Neural progenitor cell (in vitro differentiated cells): ENCODE measurements at regions not wholly inside any gene's neighbourhood (a gene's known extent, or its start where the extent isn't known, plus 50 kb on each side); places are given as distances from the start of the nearest gene placed in this dataset.
A peak's percentile ranks its signal among the peaks of the same experiment; 100 is the strongest.
"Not testable (repeated sequence)": the region's sequence is repeated elsewhere in the genome, so short reads cannot be mapped to it uniquely, and the experiment has no call there.

Experiments
- DNase-seq: peaks from one replicate; pipeline ENCODE4 v3.0.0-alpha.2; 2016; ENCODE audit warnings: low spot score
- H2AFZ ChIP-seq: fragments of 200-600 bp; sonication (generic); replicated peaks from 2 replicates; pipeline ENCODE4 v1.6.1; 2016; ENCODE audit warnings: antibody characterized with exemption
- H3F3A ChIP-seq: fragments of 200-600 bp; sonication (generic); 2 replicates; pipeline ENCODE4 v1.6.1; 2016; ENCODE audit warnings: antibody characterized with exemption, low read depth
- H3K27ac ChIP-seq: fragments of 200-600 bp; sonication (generic); 2 replicates; pipeline ENCODE4 v1.5.1; 2016; ENCODE audit warnings: mild to moderate bottlenecking
- H3K27me3 ChIP-seq: fragments of 200-600 bp; sonication (generic); 2 replicates; pipeline ENCODE4 v1.6.1; 2016; ENCODE audit warnings: mild to moderate bottlenecking, moderate library complexity
- H3K36me3 ChIP-seq: fragments of 200-600 bp; sonication (generic); 2 replicates; pipeline ENCODE4 v1.5.1; 2016
- H3K4me1 ChIP-seq: fragments of 200-600 bp; sonication (generic); 2 replicates; pipeline ENCODE4 v1.6.1; 2016; ENCODE audit warnings: mixed run types
- H3K4me2 ChIP-seq: fragments of 200-600 bp; sonication (generic); 2 replicates; pipeline ENCODE4 v1.6.1; 2016
- H3K4me3 ChIP-seq: fragments of 200-600 bp; sonication (generic); 2 replicates; pipeline ENCODE4 v1.5.1; 2016
- H3K79me2 ChIP-seq: fragments of 200-600 bp; sonication (generic); 2 replicates; pipeline ENCODE4 v1.6.1; 2016; ENCODE audit warnings: low read depth
- H3K9ac ChIP-seq: fragments of 200-600 bp; sonication (generic); 2 replicates; pipeline ENCODE4 v1.6.1; 2016
- H3K9me3 ChIP-seq: fragments of 200-600 bp; sonication (generic); 2 replicates; pipeline ENCODE4 v1.5.1; 2016; ENCODE audit warnings: low read depth
- H4K20me1 ChIP-seq: fragments of 200-600 bp; sonication (generic); 2 replicates; pipeline ENCODE4 v1.6.1; 2016; ENCODE audit warnings: low read depth
- H3K27ac Mint-ChIP-seq: 3 replicates; pipeline ENCODE4 v1.8.0; 2021; ENCODE audit warnings: mixed read lengths
- H3K27me3 Mint-ChIP-seq: 2 replicates; pipeline ENCODE4 v1.8.0; 2022; ENCODE audit warnings: low read depth, mild to moderate bottlenecking, inconsistent platforms, moderate library complexity, mixed read lengths; ENCODE audit not compliant: insufficient read depth
- H3K36me3 Mint-ChIP-seq: 3 replicates; pipeline ENCODE4 v1.8.0; 2021; ENCODE audit warnings: mixed read lengths
- H3K4me1 Mint-ChIP-seq: 3 replicates; pipeline ENCODE4 v1.8.0; 2021; ENCODE audit warnings: mixed read lengths
- H3K4me3 Mint-ChIP-seq: 3 replicates; pipeline ENCODE4 v1.8.0; 2021; ENCODE audit warnings: mild to moderate bottlenecking, moderate library complexity, mixed read lengths
- H3K9me3 Mint-ChIP-seq: 3 replicates; pipeline ENCODE4 v1.8.0; 2020; ENCODE audit warnings: mixed read lengths
- TF ChIP-seq, protein P1 (sequence below): fragments of 200-600 bp; sonication (generic); IDR thresholded peaks from 2 replicates; pipeline ENCODE4 v1.5.1; 2017; ENCODE audit warnings: antibody characterized with exemption, mild to moderate bottlenecking

GRCh38 chr17:20633268-20634059, 53.9 kb downstream of the CDRT15L2 start:
- H3K9ac ChIP-seq, H3K4me3 Mint-ChIP-seq, H3K4me3 ChIP-seq, H3K36me3 ChIP-seq, H3K27me3 Mint-ChIP-seq, H3K27ac Mint-ChIP-seq, H3K27me3 ChIP-seq, H3K9me3 Mint-ChIP-seq, DNase-seq, H3K36me3 Mint-ChIP-seq, H3K9me3 ChIP-seq, H3K4me1 ChIP-seq, H3F3A ChIP-seq, H3K79me2 ChIP-seq, H3K4me1 Mint-ChIP-seq, H3K4me2 ChIP-seq, H2AFZ ChIP-seq, H3K27ac ChIP-seq, H4K20me1 ChIP-seq: not testable (repeated sequence)

GRCh38 chr17:20640147-20640546, 60.6 kb downstream of the CDRT15L2 start:
- not testable (repeated sequence) for H3K4me2 ChIP-seq, H3K4me1 ChIP-seq, H3F3A ChIP-seq, H3K27ac Mint-ChIP-seq, H3K27ac ChIP-seq, H3K36me3 Mint-ChIP-seq, H3K4me1 Mint-ChIP-seq, H3K79me2 ChIP-seq, H3K9ac ChIP-seq, H3K4me3 Mint-ChIP-seq, H3K27me3 Mint-ChIP-seq, H2AFZ ChIP-seq, H3K9me3 Mint-ChIP-seq, DNase-seq, H4K20me1 ChIP-seq, H3K36me3 ChIP-seq, H3K9me3 ChIP-seq, H3K4me3 ChIP-seq, H3K27me3 ChIP-seq

DNA sequence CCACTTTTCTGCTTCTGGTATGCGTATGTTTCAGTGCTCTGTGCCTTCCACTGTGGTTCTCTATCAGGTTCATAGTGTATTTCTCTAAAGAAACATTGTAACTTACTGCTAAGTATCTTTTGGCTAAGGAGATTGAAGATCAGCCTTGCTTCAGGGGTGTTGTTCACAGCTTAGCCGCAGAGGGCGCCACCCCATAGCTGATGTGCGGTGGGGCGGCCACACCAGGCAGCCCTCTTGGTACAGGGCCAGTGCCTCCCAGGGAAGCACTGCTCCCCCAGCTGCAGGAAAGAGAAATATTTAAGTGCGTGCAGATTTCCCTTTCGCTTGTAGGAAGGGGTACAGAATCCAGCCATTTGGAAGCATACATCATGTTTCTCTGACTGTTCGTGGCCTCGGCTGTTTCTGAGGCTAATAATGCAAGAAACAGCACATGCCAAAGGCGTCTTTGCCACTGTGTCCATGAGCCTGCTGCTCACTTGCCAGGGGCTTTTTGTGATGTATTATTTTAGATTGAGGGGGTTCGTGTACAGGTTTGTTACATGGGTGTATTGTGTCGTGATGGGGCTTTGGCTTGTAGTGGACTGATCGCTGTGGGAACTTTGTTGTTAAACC, 67.2 kb downstream of the CDRT15L2 start:
- H3K4me1 Mint-ChIP-seq, H3K27me3 Mint-ChIP-seq, H3K27ac ChIP-seq, H3K9me3 ChIP-seq, H3K4me1 ChIP-seq, H3K27me3 ChIP-seq, H3K36me3 ChIP-seq, H3K4me3 ChIP-seq, H4K20me1 ChIP-seq, H3K79me2 ChIP-seq, H3K4me2 ChIP-seq, H3K36me3 Mint-ChIP-seq, H3F3A ChIP-seq, H3K9me3 Mint-ChIP-seq, H3K9ac ChIP-seq, H3K4me3 Mint-ChIP-seq, H3K27ac Mint-ChIP-seq: not testable (repeated sequence)
- peak overlapping the region; percentile 14 for H2AFZ ChIP-seq
- TF ChIP-seq, protein P1, sequence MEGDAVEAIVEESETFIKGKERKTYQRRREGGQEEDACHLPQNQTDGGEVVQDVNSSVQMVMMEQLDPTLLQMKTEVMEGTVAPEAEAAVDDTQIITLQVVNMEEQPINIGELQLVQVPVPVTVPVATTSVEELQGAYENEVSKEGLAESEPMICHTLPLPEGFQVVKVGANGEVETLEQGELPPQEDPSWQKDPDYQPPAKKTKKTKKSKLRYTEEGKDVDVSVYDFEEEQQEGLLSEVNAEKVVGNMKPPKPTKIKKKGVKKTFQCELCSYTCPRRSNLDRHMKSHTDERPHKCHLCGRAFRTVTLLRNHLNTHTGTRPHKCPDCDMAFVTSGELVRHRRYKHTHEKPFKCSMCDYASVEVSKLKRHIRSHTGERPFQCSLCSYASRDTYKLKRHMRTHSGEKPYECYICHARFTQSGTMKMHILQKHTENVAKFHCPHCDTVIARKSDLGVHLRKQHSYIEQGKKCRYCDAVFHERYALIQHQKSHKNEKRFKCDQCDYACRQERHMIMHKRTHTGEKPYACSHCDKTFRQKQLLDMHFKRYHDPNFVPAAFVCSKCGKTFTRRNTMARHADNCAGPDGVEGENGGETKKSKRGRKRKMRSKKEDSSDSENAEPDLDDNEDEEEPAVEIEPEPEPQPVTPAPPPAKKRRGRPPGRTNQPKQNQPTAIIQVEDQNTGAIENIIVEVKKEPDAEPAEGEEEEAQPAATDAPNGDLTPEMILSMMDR: peak; percentile 82
- DNase-seq: peak; percentile 62

DNA sequence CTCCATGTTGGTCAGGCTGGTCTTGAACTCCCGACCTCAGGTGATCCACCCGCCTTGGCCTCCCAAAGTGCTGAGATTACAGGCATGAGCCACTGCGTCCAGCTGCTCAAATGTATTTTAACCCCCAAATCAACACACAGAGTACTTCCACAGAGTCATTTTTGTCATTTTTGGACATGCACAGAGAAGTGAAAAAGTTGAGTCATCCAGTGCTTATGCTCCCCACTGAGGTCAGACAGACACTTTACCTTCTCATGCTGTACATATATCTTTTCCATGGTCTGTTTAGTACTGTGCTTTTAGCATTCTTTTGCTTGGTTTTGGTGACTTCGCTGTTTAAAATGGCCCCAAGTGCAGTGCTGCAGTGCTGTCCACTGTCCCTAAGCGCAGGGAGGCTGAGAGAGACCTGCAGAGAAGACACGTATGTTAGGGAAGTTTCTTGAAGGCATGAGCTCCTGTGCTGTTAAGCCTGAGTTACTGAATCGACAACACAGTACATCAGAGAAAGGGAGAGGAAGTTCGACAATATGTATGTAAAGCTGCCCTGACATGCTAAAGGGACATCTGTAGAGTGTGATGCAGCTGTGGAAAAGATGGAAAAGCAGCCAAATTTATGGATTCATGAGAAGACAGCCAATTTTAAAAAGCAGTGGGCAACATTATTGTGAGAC, 69.7 kb downstream of the CDRT15L2 start:
- H3K4me3 ChIP-seq, H3K4me2 ChIP-seq, H3K4me1 ChIP-seq, DNase-seq, H3K27ac Mint-ChIP-seq, H3K36me3 Mint-ChIP-seq, H3K9me3 ChIP-seq, H3K27ac ChIP-seq, H3K36me3 ChIP-seq, H3K4me3 Mint-ChIP-seq, H3K27me3 Mint-ChIP-seq, H2AFZ ChIP-seq, H3K9me3 Mint-ChIP-seq, H3K27me3 ChIP-seq, H3F3A ChIP-seq, H4K20me1 ChIP-seq, H3K79me2 ChIP-seq, H3K9ac ChIP-seq, H3K4me1 Mint-ChIP-seq: not testable (repeated sequence)

GRCh38 chr17:20651022-20651421, 71.5 kb downstream of the CDRT15L2 start:
- not testable (repeated sequence) for H3K4me3 ChIP-seq, H3K9me3 Mint-ChIP-seq, DNase-seq, H3K27ac ChIP-seq, H3K4me3 Mint-ChIP-seq, H3K36me3 ChIP-seq, H3K27me3 Mint-ChIP-seq, H4K20me1 ChIP-seq, H3K79me2 ChIP-seq, H2AFZ ChIP-seq, H3K4me2 ChIP-seq, H3F3A ChIP-seq, H3K27me3 ChIP-seq, H3K4me1 ChIP-seq, H3K9me3 ChIP-seq, H3K27ac Mint-ChIP-seq, H3K9ac ChIP-seq, H3K36me3 Mint-ChIP-seq
- H3K4me1 Mint-ChIP-seq: peaks cover 12% of the 10 kb centered on the region

DNA sequence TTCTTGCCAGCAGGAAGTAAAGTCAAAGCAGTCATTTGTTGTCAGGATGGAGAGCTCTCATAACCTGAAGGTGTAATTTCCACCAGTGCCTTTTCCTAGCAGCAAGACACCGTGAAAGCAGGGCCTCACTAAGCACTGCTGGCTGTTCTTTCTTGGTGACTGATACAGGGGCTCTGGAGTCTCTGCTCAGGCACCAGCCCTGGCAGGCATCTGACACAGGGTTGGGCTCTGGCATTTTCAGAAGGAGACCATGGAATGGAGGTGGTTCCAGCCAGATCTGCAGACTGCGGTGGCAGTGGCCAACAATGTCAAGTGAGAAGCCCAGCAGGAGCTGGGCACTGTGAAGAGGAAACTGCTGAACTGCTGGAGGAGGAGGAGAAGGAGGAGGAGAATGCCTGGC, 72.2 kb downstream of the CDRT15L2 start:
- H2AFZ ChIP-seq, H3K9me3 Mint-ChIP-seq, H3K9me3 ChIP-seq, H3K36me3 Mint-ChIP-seq, H3K36me3 ChIP-seq, H3K27me3 ChIP-seq, H3K79me2 ChIP-seq, H3K27me3 Mint-ChIP-seq, H3K4me3 Mint-ChIP-seq, H3K4me2 ChIP-seq, H3K27ac ChIP-seq, DNase-seq, H3K27ac Mint-ChIP-seq, H3F3A ChIP-seq, H3K4me1 ChIP-seq, H3K4me3 ChIP-seq, H4K20me1 ChIP-seq, H3K9ac ChIP-seq: not testable (repeated sequence)
- peaks cover 12% of the 10 kb centered on the region for H3K4me1 Mint-ChIP-seq

DNA sequence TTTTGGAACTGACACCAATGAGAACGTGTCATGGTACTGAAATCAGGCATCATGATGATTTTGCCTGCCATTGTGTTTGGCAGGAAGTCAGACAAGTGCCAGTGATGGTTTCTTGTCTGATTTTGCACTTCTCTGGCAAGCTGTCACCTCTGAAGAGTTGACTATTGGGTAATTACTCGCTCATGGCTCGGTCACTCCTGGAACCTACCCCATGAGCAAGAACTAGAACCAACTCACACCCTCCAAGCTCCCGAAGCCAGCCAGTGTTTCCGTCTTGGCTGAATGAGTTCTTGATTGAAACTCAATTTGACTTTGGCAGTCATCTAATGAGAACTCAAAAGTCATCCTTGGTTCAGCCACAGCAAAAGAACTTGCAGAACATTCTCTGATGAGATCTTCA, 73.9 kb downstream of the CDRT15L2 start:
- not testable (repeated sequence) for H3K4me3 ChIP-seq, H3F3A ChIP-seq, H3K9me3 ChIP-seq, H3K9ac ChIP-seq, H3K4me2 ChIP-seq, H3K27ac Mint-ChIP-seq, H3K36me3 ChIP-seq, H3K4me3 Mint-ChIP-seq, H3K79me2 ChIP-seq, H3K36me3 Mint-ChIP-seq, H3K27ac ChIP-seq, H3K4me1 ChIP-seq, H2AFZ ChIP-seq, H3K9me3 Mint-ChIP-seq, H4K20me1 ChIP-seq, DNase-seq, H3K27me3 ChIP-seq, H3K27me3 Mint-ChIP-seq
- peaks cover 12% of the 10 kb centered on the region for H3K4me1 Mint-ChIP-seq
